Epithelial cell of esophagus (primary cell): ENCODE measurements at regions not wholly inside any gene's neighbourhood (a gene's known extent, or its start where the extent isn't known, plus 50 kb on each side); places are given as distances from the start of the nearest gene placed in this dataset.

Experiments
- DNase-seq: peaks from one replicate; pipeline ENCODE4 v3.0.0; 2010; ENCODE audit warnings: low read depth
- H3K4me3 ChIP-seq: 2 replicates; pipeline ENCODE4 v1.5.1; 2011; ENCODE audit warnings: mild to moderate bottlenecking, low read length, control low read depth
- TF ChIP-seq, protein P1 (sequence below): IDR thresholded peaks from 2 replicates; pipeline ENCODE4 v1.5.1; 2011; ENCODE audit warnings: low read depth, mild to moderate bottlenecking, low read length, control low read depth, inconsistent platforms; ENCODE audit not compliant: insufficient read depth; ENCODE audit errors: missing control alignments

DNA sequence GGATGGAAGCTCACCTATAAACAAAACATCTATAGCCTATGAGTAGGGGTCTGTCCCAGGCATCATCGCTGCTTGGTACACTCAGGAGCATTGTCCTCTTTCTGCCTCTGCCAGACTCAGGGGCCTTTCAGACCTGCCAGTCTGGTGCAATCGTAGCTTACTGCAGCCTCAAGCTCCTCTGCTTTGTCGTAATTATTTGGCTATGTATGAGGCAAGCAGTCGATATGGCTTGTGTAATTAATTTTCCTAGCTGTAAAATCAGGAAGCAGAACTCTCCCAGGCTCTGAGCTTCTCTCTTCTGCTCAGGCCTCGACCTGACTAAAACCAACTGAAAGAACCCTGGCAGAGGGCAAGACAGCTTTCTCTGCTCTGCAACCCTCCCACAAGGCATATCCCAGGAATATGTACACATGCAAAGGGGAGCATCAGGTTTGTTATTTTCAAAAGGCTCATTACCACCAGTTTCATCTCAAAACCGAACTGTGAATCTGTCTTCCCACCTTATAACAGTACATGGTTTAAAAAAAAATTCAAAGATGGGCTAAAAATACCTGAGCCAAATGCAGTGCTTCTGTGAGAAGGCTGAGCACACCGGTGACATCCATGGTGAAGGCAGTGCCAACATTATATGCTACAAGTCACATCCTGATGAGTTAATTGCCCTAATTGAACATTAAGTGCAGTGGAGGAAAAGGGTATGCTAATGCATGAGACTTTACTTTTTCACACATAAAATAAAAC lies 309.2 kb upstream of the EMCN start:
- TF ChIP-seq, protein P1, sequence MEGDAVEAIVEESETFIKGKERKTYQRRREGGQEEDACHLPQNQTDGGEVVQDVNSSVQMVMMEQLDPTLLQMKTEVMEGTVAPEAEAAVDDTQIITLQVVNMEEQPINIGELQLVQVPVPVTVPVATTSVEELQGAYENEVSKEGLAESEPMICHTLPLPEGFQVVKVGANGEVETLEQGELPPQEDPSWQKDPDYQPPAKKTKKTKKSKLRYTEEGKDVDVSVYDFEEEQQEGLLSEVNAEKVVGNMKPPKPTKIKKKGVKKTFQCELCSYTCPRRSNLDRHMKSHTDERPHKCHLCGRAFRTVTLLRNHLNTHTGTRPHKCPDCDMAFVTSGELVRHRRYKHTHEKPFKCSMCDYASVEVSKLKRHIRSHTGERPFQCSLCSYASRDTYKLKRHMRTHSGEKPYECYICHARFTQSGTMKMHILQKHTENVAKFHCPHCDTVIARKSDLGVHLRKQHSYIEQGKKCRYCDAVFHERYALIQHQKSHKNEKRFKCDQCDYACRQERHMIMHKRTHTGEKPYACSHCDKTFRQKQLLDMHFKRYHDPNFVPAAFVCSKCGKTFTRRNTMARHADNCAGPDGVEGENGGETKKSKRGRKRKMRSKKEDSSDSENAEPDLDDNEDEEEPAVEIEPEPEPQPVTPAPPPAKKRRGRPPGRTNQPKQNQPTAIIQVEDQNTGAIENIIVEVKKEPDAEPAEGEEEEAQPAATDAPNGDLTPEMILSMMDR, result no peak
- no peak for DNase-seq
- no peak overlapping the region for H3K4me3 ChIP-seq

DNA sequence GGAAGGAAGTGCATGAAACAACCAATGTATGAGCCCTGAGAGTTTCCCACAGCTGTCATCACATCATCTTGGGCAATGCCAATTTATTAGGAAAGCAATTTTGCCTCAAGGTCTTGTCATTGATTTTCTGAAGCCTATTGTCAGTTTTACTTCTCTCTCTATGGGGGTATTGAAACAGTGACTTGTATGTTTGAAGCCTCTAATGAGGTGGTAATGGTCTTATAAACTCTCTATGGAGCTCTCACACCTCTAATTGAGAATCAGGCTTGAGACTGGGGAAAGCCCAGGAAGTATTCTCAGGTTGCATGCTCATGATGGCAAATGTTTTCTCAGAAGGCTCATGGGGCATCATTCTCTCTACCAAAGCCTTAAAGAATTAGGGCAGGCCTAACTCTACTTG lies 308.2 kb upstream of the EMCN start:
- TF ChIP-seq, protein P1, result no peak
- peak; percentile 26 for DNase-seq
- H3K4me3 ChIP-seq, result no peak overlapping the region

DNA sequence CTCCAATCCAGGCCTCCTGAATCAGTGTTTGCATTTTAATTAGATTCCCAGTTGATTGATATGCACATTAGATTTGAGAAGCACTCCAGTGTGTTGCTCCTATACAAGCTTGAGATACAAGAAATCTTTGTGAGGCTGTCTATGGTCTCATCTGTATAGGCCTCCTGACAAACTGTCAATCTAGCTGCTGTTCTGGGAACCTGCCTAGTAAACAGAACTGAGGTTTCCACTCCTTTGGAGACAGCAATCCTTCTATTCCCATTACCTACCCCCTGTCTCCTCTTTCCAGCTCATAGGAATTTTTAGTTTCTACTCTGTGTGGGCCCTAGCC lies 306.1 kb upstream of the EMCN start:
- H3K4me3 ChIP-seq, result no peak overlapping the region
- DNase-seq, result no peak
- TF ChIP-seq, protein P1, result no peak

DNA sequence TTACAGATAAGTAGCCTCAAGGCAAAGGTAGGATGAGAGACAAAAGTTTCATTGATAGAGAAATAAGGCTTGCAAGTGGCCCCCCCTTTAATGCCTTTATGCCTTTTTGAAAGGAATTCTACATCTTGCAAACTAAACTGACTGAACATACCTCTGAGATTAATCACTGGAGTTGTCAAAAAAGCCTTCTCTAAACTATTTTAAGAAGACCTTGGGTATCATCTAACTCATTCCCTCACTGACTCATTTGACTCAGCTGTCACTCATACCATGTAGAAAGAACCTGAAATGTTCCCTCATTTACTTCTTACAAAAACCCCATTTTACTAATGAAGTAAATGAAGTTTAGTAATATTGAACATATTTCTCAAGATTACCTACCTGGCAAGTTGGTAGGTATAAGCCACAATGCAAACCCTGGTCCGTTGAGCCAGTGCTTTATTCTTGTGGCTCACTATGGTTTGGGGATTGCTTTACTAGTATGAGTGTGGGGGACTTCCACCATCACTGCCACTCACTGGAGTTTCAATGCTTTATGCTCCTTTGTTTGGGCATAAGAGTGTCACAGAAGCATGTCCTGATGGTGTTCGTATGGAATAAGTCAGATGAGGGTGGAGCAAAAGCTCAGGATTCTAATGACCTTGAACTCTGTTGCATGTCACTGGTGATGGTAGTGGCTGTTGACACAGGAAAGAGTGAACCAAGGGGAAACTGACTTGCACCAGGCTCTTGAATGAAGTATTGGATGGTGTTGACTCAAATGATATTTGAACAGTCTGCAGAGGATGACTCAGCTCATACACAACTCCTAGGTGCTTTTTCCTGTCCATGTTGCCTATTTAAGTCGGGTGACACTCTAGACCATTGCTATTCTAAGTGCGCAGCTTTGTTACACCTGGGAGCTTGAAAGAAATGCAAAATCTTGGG lies 305.5 kb upstream of the EMCN start:
- peak; percentile 84 for DNase-seq
- TF ChIP-seq, protein P1, result no peak
- no peak overlapping the region for H3K4me3 ChIP-seq

DNA sequence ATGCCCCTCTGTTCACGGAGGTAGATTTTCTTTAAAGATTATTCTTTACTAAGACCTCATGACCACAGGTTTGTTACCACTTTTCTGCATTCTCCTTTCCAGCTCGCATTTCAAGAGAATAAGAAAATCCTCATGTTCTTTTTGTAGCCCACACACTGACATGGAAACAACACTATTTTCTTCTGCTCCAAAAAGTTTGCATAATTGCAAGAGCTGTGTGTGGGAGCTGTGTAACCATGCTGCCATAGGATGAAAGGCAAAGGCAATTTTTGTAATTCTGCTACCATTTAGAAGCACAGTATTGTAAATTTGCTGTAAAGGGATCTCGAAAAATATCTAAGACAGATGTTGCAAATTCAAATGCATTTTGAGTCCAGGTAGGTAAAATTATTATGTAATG lies 302.4 kb upstream of the EMCN start:
- H3K4me3 ChIP-seq, result no peak overlapping the region
- TF ChIP-seq, protein P1, result no peak
- DNase-seq, result no peak

DNA sequence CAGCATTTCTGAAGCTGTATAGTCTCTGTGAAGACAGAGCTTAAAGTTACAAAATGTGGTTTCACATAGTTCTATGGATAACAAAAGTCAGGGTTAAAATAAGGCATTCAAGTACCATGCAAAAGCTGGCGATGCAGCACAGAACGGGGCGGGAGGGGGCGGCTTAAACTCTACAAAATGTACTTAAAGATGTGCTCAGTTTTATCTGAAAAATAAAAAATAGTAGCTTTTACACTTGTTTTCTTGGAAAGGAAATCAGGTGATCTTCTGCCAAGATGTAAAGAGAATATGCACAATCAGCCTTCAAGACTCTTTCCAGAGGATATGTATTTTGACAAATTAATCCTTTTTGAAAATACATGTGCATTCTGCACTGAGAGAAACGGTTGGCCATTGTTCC lies 301.7 kb upstream of the EMCN start:
- no peak overlapping the region for H3K4me3 ChIP-seq
- TF ChIP-seq, protein P1, result no peak
- no peak for DNase-seq
